Heart right ventricle (tissue), 16 donors: ENCODE measurements at regions not wholly inside any gene's neighbourhood (a gene's known extent, or its start where the extent isn't known, plus 50 kb on each side); places are given as distances from the start of the nearest gene placed in this dataset.

Experiments
- ATAC-seq, 8 donors: fragments of 200-7000 bp; cut with Tn5 transposase; one replicate each; pipeline ENCODE4 v1.9.1; 2020; ENCODE audit warnings: mild to moderate bottlenecking in 8 of 8, moderate library complexity in 8 of 8, moderate number of reproducible peaks in 1 of 8
- DNase-seq, 2 donors: peaks; one replicate each; pipeline ENCODE4 v3.0.0-alpha.2; 2020
- H3K27ac ChIP-seq, 10 donors: fragments of 200-600 bp; sonication (generic) in 2 of 10; one replicate each; pipeline versions ENCODE4 v1.5.0 to v1.8.0; 2020 to 2022; ENCODE audit warnings: mild to moderate bottlenecking in 3 of 10
- H3K27me3 ChIP-seq, 7 donors: fragments of 200-600 bp; one replicate each; pipeline ENCODE4 v1.8.0; 2021 to 2022; ENCODE audit warnings: mild to moderate bottlenecking in 2 of 7
- H3K36me3 ChIP-seq, 9 donors: fragments of 200-600 bp; sonication (generic) in 1 of 9; one replicate each; pipeline versions ENCODE4 v1.5.0 to v1.8.0; 2020 to 2022; ENCODE audit warnings: mild to moderate bottlenecking in 2 of 9
- H3K4me1 ChIP-seq, 9 donors: fragments of 200-600 bp; sonication (generic) in 1 of 9; one replicate each; pipeline versions ENCODE4 v1.5.0 to v1.8.0; 2020 to 2022; ENCODE audit warnings: mild to moderate bottlenecking in 4 of 9
- H3K4me3 ChIP-seq, 10 donors: fragments of 200-600 bp; sonication (generic) in 2 of 10; one replicate each; pipeline versions ENCODE4 v1.5.0 to v1.8.0; 2020 to 2022; ENCODE audit warnings: mild to moderate bottlenecking in 7 of 10, moderate library complexity in 2 of 10
- H3K9me3 ChIP-seq, 11 donors: fragments of 200-600 bp in 10 of 11; sonication (generic) in 2 of 11; one replicate each; pipeline versions ENCODE4 v1.5.0 to v1.8.0; 2013 to 2022; ENCODE audit warnings: mild to moderate bottlenecking in 2 of 11, control low read depth in 1 of 11, moderate library complexity in 1 of 11
- CTCF ChIP-seq, 9 donors: fragments of 200-600 bp; sonication (generic) in 2 of 9; IDR thresholded peaks; one replicate each; pipeline versions ENCODE4 v1.5.0 to v1.8.0; 2021 to 2022; ENCODE audit warnings: antibody characterized with exemption in 9 of 9, mild to moderate bottlenecking in 5 of 9, moderate library complexity in 1 of 9
- WGBS, 2 donors: extraction: QIAGEN DNeasy Blood & Tissue Kit; methylation state at CpG; one replicate each; pipeline ENCODE4 v1.1.7; 2013; ENCODE audit warnings: inconsistent platforms in 1 of 2; 5-methylcytosine and 5-hydroxymethylcytosine counted together
- intact Hi-C, 10 donors: fragments of 100-400 bp; cut with DNase I; formaldehyde crosslinking; loops; one replicate each; pipeline versions ENCODE4 v1.11.1 to v1.14.2; 2022
- donor health status: Arrhythmogenic right ventricular cardiomyopathy.
- donor health status: ischemic (EF 13 %, LVEDD 7.1; RV severe dilation, severe dysfunction).
- donor health status: healthy with polysubstance abuse.
- donor health status: DM: no; HTN: yes; CAD: no.
- donor health status: DM: no; HTN: no; CAD: no.
- donor health status: ischemic (EF 25% LVEDD 6.9; RV normal size, moderate dysfunction).
- donor health status: ischemic (EF 25% LVEDD 5.7; RV mildly dilated, moderate dysfunction).
- donor health status: healthy.
- donor health status: DM: yes; HTN: yes; CAD: no.
- donor health status: Ischemic cardiomyopathy.
- donor health status: ischemic (EF 35%, LVEDD 5.7; RV mildly dilated, moderate dysfunction).
- donor health status: nonischemic (EF 11% LVEDD 7.7; RV severe dilation, severe dysfunction).
- donor health status: DM: yes; HTN: yes; CAD: no.
- donor health status: PGD.
- donor health status: ischemic (EF 29% LVEDD 5.4; RV normal size, mild dysfunction).
- donor health status: nonischemic (EF 23%, LVEDD 6.1; RV moderate dilation, normal function).

- TF ChIP-seq CTCF (IDR thresholded peaks at IDR 0.05) = no peak
- peaks cover 0 to 8% (median 2%) of the 10 kb centered on the region in 11 donors for H3K9me3 ChIP-seq
- H3K27ac ChIP-seq = peak overlapping the region in 1 of 10 donors; percentile 41
- no peak for ATAC-seq
- no peak for DNase-seq
- H3K27me3 ChIP-seq = no peaks in the 10 kb centered on the region
- intact Hi-C loops = no loop called here
- no peak overlapping the region for H3K4me3 ChIP-seq
- H3K4me1 ChIP-seq = peaks cover 0 to 17% (median 0%) of the 10 kb centered on the region in 9 donors
- WGBS, 2 donors = 58 to 83% methylated on average over 1 of the region's 1 CpG
- H3K36me3 ChIP-seq = no peaks in the 10 kb centered on the region
These were observed 128.4 kb upstream of the MEIS1 start for GRCh38 chr2:66306483-66306882.

GRCh38 chr2:66305718-66306117, 129.2 kb upstream of the MEIS1 start:
- Histone ChIP-seq H3K4me1 (peaks cover 0 to 25% (median under 1%) of the 10 kb centered on the region in 9 donors), H3K27ac (peak overlapping the region in 2 of 10 donors; percentile 9 to 25), H3K9me3 (peaks cover 0 to 5% (median 0%) of the 10 kb centered on the region in 11 donors), H3K27me3 (no peaks in the 10 kb centered on the region), H3K36me3 (no peaks in the 10 kb centered on the region), H3K4me3 (no peak overlapping the region)
- ATAC-seq (peak; percentile 52 to 79 (median 71)), DNase-seq (peak; percentile 64 to 75)
- intact Hi-C loops = no loop called here
- WGBS, 2 donors = 50 to 67% methylated on average over 12 of the region's 12 CpGs
- no peak for TF ChIP-seq CTCF (IDR thresholded peaks at IDR 0.05)

- TF ChIP-seq CTCF (IDR thresholded peaks at IDR 0.05) = no peak
- no peak overlapping the region for H3K27ac ChIP-seq
- DNase-seq (no peak), ATAC-seq (no peak)
- H3K4me1 ChIP-seq = peaks cover 0 to 34% (median 6%) of the 10 kb centered on the region in 9 donors
- H3K36me3 ChIP-seq = no peaks in the 10 kb centered on the region
- H3K9me3 ChIP-seq = no peaks in the 10 kb centered on the region
- H3K4me3 ChIP-seq = no peak overlapping the region
- no peaks in the 10 kb centered on the region for H3K27me3 ChIP-seq
- 88 to 92% methylated on average over 4 of the region's 4 CpGs for WGBS, 2 donors
- intact Hi-C loops = loop anchor here in 1 of 10 donors (5.0 kb wide), 1 partner anchor 129 kb away; no protein-coding TSS in a partner anchor
These were observed 131.5 kb upstream of the MEIS1 start for GRCh38 chr2:66303471-66303870.

- Histone ChIP-seq H3K4me3 (peak overlapping the region in 4 of 10 donors; percentile 31 to 37 (median 32)), H3K27me3 (no peaks in the 10 kb centered on the region), H3K27ac (peak overlapping the region in 5 of 10 donors; percentile 67 to 77 (median 74)), H3K36me3 (no peaks in the 10 kb centered on the region), H3K9me3 (no peaks in the 10 kb centered on the region), H3K4me1 (peaks cover 0 to 34% (median 6%) of the 10 kb centered on the region in 9 donors)
- DNase-seq (no peak), ATAC-seq (peak in 6 of 8 donors; percentile 4 to 37 (median 22))
- intact Hi-C loops = loop anchor here in 1 of 10 donors (5.0 kb wide), 1 partner anchor 131 kb away; no protein-coding TSS in a partner anchor
- no peak for TF ChIP-seq CTCF (IDR thresholded peaks at IDR 0.05)
- WGBS, 2 donors = 71 to 79% methylated on average over 9 of the region's 9 CpGs
These were observed 133.2 kb upstream of the MEIS1 start for GRCh38 chr2:66301767-66302140.
